ENCODE measurements at regions not wholly inside any gene's neighbourhood (a gene's known extent, or its start where the extent isn't known, plus 50 kb on each side); places are given as distances from the start of the nearest gene placed in this dataset.
A peak's percentile ranks its signal among the peaks of the same experiment; 100 is the strongest.

DNA sequence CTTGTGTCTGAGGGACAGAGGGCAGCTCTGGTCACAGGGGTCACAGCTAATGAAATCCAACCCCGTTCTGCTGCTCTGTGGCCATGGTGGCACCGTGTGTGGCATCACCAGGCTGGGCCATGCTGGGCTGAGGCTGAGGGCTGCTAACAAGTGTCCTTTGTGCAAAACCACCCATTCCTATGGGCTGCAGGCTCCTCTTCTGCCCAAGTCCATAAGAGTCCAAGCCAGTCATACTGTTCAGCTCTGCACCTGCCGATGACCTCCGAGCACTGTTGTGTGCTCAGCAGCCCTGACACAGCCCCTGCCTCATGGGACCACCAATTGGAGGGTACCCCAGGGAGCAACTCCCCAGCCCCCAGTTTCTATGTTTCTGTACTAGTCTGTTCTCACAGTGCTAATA lies 133.1 kb downstream of the WDR11 start:
- DNase-seq: no peak

DNA sequence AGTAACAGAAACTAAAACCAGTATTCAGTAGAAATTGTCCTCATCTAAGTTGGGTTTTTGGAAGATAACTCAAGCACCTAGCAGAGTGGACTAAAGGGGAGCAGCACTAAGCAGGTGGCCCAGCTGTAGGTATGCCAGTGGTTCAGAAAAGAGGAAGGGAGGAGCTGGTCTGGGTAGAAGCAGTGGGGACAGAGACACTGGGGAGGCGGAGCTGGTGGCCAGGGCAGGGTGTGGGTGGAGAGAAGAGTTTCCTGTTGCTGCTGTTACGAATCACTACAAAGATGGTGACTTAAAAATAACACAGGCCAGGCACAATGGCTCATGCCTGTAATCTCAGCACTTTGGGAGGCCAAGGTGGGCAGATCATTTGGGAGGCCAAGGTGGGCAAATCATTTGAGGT lies 136.2 kb downstream of the WDR11 start:
- peak; percentile 2 to 19 for DNase-seq

DNA sequence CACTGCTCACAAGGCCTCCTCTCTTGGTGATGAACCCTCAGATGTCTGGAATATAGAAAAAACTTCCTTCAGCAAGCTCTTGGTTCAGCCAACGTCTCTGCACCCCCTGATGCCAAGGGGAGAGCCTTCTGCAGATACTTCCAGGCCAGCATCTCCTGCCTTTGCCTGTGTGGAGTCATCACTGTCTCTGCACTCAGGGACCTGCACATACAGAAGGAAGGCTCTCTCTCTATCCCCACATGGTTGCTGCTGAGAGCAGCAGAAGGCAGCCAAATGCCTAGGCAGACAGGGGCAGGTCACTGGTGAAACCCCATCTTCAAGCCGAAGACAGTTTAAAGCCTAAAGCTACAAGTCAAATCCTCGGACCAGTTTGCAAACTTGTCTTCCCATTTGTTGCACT lies 137.6 kb downstream of the WDR11 start:
- no peak for DNase-seq

DNA sequence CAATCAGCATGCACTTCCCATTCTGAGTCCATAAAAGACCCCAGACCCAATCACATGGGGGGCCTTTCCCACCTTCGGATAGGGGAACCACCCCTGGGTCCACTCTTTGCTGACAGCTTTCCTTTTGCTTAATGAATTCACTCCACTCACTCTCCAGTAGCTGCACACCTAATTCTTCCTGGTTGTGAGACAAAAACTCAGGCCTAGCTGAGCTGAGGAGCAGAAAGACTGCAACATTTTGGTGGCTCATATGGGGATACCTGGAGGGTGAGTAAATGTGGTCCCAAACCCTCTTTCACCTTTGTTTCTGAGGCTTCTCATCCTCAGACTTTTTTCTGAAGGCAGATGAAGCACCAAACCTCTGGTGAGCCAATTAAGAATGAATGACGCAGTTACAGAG lies 138.1 kb downstream of the WDR11 start:
- DNase-seq: no peak

DNA sequence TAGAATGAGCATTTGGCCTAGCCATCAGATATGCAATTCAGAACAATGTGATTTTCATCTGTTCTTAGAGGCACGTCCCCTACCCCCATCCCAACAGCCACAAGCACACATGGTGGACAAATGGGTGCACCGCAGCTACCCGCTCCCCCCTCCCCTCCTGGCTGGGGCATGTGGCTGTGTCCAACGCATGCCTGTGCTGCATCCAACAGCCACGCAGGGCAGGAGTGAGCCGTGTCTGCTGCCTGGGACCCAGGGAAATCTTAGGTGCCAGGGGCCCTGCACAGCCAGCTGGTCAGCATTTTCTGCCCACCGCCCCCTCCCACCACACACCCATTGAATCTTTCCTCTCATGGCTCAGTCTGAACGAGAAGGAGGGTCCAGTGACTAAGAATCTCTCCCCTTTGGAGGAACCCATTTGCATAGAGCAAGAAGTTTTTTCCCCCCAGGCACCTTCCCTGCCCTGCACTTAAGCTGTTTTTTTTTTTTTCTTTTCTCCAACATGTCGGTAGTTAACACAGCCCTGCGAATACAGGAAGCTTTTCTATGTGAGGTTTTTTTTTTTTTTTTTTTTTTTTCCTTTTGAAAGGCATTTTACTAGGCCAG lies 138.9 kb downstream of the WDR11 start:
- DNase-seq: no peak

DNA sequence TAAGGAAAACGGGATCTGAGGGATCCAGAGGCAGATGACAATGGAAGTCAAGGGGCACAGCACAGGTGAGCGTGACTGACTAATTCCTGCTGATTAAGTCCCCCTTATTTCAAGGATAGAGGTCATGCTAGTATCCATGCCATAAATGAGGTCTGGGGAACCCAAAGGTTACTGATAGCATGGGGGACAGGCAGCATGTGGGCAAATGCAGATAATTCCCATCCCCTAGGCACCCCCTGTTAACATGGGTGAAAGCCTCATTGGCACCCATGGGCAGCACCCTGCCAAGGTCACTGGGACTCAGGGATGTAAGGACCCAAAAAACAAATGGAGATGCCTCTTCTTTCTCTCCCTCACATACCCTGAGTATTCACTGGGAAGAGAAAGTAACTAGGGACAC lies 139.7 kb downstream of the WDR11 start:
- no peak for DNase-seq

DNA sequence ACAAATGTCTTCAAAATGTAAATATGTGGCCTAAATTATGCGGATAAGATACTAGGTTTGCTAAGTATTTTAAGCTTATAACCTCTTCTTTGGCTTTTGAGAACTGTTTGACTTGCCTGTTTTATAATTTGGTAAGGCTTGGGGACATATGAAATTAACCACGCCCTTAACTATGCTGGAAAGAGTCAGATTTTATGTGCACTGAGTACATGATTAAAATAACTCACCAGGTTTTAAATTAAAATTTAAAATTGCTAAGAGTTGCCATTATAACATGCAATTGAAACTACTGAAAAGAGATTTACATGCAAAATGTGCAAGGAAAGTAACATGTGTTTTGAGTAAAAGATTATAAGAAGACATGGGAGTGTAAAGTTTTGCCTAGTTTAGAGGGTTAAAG lies 141.9 kb downstream of the WDR11 start:
- no peak for DNase-seq

DNA sequence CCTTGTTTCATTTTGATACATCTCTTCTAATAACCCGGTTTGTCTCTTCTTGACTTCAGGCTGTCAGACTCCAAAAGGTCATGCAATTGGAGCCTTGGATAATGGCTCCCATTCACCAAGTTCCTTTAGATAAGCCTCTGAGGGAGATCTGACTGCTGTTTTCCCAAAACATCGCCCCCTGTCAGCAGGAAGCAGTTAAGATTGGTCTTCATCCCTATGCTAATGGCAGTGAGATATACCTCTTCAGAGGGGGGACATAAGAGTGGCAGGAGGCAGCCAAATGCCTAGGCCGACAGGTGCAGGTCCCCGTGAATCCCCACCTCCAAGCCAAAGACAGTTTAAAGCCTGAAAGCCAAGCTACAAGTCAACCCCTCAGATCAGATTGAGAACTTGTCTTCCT lies 144.6 kb downstream of the WDR11 start:
- DNase-seq: no peak

DNA sequence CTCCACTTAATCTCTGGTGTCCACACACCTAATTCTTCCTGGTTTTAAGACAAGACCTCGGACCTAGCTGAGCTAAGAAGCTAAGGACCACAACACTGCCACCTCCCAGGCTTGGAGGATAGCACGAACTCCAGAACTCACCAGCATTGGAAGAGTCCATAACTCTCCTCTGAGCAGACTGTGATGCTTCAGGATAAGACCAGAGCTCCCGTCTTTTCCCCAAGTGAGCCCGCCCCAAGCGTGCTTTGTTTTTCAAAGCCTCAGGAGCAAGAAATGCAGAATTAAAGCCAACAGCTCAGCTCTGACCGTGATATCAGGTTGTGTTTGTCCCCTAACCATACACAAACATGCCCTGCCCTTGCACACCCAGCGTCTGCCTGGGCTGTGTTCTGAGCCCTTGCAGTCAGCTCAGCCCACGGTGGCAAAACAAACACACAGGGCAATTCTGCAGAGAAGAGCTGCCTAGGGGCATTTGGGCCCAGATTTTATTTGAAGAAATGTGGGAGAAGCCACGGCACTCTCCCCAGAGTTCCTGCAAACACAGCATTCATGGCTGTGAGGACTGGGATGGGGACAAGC lies 145.4 kb downstream of the WDR11 start:
- no peak for DNase-seq

DNA sequence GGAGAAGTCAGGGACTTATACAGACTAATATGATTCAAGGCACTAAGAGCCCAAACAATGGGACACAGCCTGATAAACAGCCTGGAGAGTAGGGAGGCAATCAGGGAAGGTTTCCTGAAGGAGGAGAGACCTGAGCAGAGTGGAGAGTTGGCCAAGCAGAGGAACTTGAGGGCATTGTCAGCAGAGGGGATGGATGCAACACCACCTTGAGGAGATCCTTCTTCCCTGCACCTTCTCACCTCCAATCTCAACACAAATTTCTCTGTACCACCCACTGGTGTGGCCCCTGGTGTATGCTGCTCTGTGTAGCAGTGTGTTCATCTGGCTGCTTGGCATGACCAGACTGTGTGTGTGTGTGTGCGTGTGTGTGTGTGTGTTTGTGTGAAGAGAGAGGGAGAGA lies 146.2 kb downstream of the WDR11 start:
- no peak for DNase-seq

DNA sequence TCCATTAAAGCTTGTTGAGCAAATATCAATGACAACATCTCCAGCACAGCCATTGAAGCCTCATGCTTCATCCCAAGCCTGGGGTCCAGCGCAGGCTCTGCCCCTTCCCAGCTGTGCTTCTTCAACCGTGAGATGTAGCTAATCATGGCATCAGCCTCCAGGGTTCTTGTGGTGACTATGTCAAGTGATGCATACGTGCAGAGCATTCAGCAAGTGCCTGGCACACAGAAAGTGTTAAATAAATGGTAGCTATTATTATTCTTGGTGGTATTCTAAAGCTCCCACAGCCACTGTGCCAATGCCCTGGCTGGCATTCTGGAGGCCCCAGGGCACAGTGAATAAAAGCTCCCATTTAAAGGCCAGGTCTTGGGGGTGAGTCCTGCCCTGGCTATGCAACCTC lies 146.6 kb downstream of the WDR11 start:
- no peak for DNase-seq

DNA sequence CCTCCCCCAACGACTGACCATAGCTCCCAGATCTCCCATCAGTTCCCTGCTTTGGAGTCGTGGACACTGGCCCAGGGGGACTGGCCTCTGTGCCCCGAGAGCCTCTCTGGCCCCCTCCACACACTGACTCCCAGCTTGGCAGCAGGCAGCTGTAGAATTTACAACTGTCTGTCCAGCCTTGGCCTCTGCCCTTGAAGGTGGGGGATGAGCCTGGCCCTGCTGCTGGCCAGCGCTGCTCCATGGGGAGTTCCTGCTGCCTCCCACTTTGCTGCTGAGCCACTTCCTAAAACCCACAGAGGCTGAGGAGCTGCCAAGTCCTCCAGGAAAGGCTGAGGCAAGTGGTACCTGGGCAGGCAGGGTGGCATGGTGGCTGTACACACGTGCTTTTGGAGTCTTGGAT lies 147.1 kb downstream of the WDR11 start:
- no peak for DNase-seq

DNA sequence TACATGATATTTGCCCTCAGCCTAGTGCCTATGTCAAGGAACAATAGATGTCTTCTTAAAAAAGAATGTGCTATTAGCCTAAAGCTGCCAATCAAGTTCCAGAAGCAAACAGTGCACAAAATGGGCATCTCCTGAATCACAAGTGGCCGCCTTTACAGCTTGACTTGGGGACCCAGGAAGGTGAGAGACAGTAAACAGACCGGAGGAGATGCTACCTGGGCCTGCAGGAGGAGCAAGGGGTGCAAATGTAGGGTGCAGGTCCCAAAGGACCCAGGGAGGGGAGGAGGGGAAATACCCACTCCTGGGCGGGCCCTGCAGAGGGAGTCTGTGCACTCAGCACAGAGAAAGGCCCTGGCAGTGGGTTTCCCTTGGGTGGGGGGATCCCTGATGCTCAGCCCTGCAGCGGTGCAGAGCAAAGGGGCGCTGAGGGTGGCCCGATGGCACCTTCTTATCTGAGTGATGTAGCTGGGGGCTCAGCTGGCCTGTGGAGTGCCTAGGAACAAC lies 147.7 kb downstream of the WDR11 start:
- DNase-seq: no peak

DNA sequence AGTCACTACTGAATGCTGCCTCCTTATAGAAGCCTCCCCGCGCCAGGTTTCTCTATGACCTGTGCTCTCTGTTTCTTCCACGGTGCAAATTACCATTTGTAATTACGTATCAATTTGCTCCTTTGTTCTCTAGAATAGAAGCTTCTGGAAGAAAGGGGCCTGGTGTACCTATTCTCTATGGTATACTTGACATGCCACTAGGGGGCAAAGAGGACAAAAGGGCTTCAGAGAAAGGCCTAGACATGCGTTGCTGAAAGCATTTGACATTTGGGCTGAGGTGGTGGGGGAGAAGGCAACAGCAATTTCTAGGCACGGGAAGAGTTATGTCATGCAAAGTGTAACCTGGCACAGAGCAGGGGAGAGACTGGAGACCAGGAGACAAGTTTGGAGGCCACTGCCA lies 148.7 kb downstream of the WDR11 start:
- DNase-seq: no peak

DNA sequence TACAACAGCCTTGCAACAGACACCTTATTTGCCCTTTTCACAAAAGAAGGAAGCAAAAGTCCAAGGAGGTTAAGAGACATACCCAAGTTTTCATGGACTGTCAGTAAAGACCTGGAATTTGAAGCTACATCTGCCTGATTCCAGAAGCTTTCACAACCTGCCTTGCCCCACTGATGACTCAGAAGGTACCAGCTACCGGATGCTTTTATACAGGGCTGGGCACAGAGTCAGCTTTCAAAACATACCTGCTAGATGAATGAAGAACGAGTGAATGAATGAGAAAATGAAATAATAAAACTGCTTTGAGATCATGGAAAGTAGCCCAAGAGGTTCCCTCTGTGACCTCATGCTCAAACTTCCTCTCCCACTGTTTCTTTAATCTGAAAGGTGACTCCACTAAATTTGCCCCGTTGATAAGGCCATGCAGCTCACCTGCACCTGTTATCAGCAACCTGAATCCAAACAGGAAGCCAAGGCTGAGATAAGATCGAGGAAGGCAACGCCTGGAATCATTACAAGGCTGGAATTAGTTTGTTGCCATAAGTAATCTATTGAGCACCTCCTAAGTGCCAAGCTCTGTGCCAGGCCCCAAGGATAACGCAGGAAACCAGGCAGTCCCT lies 151.5 kb downstream of the WDR11 start:
- DNase-seq: no peak

DNA sequence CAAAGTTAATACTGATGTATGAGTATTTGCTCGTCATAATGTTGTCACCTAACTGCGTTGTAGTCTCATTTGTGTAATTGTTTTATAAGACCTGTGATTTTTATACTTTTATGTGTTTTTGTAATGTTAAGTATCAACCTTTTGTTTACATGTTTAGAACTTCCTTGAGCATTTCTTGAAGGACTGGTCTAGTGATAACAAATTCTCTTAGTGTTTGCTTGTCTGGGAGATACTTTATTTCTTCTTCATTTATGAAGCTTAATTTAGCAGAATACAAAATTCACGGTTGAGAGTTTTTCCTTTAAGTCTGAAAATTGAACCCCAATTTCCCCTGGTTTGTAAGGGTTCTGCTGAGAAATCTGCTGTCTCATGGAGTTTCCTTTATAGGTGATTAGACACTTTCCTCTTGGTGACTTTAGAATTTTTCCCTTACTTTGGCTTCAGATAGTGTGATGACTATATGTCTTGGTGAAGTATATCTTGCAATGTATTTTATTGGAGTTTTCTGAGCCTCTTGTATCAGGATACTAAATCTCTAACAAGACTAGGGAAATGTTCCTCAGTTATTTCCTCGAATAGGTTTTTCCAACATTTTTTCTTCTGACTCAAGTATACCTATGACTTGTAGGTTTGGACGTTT lies 154.9 kb downstream of the WDR11 start:
- no peak for DNase-seq

DNA sequence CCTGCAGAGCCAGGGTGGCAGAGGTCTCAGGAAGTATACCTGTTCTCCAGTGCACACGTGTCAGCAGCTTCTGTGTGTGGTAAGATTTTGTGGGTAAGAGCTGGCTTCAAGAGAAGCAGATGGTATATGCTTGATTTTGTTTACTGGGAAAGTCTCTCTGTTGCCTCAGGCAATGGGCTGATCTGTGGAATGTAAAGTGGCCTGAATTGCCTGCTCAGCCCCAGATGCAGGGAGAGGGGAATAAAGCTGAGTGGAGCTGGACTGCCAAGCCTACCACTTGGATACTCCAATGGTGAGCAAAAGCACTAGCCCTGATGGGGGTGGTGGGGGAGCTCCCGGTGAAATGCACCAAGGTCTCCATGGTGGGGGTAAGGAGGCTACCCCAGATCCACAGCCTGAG lies 156.1 kb downstream of the WDR11 start:
- no peak for DNase-seq

DNA sequence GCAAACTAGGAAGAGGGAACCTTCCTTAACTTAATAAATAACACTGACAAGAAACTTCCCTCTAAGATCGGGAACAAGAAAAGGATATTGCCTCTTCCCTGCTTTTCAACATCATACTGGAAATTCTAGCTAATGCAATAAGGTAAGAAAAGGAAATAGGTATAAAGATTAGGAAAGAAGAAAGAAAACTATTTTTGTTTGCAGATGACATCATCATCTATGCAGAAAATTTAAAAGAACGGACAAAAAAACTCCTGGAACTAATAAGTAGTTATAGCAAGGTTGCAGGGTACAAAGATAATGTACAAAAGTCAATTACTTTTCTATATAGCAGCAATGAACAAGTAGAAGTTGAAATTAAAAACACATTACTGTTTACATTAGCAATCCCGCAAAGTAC lies 164.8 kb downstream of the WDR11 start:
- DNase-seq: no peak

DNA sequence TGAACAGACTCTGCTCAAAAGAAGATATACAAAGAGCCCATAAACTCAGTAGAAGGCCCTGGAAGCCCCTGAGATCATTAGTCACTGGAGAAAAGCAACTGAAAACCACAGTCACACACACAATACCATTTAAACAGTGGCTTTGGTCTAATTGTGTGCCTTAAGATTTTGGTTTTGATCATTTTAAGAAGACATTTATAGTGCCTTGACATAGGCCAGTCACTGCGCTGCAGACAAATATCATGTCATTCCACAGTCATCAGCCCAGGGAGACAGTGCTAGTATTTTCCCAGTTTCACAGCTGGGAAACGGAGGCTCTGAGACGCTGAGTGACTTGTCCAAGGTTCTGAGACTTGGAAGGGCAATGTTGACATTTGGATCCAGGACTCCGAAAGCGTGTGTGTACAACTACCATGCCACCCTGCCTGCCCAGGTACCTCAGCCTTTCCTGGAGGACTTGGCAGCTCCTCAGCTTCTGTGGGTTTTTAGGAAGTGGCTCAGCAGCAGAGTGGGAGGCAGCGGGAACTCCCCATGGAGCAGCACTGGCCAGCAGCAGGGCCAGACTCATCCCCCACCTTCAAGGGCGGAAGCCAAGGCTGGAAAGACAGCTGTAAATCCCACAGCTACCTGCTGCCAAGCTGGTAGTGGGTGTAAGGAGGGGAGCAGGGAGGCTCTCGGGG lies 173.9 kb downstream of the WDR11 start:
- peak in 1 of 2 donors; percentile 33 for DNase-seq

DNA sequence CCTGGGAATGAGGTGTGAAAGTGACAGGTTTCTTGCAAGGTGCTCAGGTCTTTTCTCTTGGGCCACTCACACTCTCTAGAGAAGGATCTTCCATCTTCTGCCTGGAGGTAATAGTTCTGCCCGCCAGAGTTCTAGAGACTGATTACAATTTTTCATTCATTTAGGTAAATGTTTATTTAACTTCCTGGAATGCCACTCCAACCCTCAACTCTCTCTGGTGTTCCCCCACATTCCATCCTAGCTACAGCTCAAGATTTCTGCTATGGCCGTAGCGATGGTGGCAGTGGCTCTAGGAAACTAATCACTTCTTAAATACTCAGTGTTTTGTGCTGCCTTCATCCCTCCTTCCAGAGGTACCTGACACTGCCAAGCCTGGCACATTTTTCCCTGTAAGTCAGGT lies 174.6 kb downstream of the WDR11 start:
- DNase-seq: no peak

DNA sequence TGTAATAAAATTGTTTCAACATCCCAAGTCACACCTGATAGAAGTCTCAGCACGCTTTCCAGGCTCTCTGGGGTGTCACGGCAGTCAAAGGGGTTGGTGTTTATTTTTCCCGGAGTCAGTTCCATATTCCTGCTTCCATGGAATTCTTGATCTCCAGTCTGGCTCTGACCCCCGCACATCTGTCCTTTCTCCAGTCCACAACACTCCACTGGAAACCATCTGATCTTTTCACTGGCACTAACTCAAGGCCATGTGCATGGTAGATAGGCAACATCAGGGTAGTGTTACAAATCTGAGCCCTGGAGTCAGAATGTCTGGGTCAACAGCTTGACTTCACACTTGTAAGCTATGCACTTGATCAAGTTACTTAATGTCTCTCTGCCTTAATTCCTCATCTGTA lies 176.2 kb downstream of the WDR11 start:
- no peak for DNase-seq

DNA sequence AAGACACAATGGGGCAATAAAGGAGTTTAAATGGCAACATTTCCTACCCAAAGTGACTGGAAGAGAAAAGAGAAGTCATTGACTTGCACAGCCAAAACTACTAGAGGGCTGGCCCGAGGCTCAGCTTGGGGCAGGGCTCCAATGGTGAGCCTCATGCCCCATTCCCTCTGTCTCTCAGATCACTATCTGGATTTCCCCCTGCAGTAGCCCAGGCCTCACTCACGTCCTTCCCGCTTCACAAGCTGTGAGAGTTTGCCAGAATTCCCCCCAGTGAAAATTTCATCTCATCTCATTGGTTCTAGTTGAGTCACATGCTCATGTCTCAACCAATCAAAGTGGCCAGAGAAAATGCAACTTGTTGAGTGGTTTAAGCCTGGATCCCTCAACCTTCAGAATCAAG lies 181.3 kb downstream of the WDR11 start:
- no peak for DNase-seq

DNA sequence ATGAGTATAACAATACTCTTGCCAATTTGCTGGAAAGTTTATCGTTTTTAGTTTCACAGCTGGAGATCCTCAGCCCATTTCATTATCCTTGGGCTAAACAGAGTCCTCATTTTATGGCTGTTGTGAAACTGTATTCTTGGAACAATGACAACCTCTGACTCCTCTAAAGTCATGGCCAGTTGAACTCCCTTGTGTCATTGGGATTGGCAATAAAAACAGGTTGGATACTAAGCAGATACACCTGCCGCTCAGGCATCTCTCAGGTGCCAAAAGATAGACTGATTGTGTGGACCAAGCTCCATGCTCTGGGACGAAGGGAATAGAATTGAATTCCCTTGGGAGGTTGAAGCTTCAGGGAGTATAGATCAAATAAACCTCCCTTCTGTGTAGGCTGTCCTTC lies 182.2 kb downstream of the WDR11 start:
- no peak for DNase-seq

DNA sequence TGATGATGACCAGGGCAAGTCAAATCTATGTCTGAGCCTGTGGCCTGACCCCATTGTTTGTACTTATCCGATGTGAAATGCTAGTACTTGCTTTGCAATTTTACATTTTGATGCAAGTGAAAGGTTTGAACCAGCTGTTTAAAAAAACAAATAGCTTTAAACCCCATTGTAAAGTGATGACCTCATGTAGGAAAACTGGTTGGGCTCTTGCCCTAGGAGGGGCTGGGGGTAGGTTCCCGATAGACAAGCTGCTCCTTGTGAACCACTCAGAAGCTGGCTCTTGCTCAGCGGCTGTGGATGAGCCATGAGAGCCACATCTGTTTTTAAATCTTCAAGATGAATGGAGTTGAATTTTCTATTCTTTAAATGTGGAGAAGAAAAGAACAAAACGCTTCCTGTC lies 185.3 kb downstream of the WDR11 start:
- no peak for DNase-seq

All from inflammatory macrophage treated with lipopolysaccharide for 1 hour (primary cell).